ENCODE measurements at regions not wholly inside any gene's neighbourhood (a gene's known extent, or its start where the extent isn't known, plus 50 kb on each side); places are given as distances from the start of the nearest gene placed in this dataset.

DNA sequence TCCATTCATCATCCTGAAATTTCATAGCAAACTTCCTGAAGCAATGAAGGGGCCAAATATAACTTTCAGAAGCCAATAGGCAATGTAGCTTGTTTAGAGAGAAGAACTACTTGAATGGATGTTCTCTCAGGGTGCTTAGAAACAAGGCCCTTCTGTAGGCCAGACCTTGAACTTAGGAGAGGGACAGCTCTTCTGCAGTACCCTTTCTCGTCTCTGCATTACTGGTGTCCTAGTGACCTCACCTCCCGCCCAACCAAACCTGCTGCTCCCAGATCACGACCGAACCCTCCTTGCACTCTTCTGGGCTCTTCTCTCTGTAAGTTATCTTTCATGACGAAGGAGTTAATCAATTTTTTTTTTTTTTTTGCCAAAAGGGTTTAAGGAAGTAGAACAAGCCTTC lies 543.9 kb downstream of the TDRD15 start:
- Histone ChIP-seq H3K27me3 (no peaks in the 10 kb centered on the region), H3K27ac (no peak overlapping the region), H3K9me3 (no peaks in the 10 kb centered on the region), H3K36me3 (no peaks in the 10 kb centered on the region), H3K4me3 (no peak overlapping the region), H3K4me1 (no peaks in the 10 kb centered on the region)
- TF ChIP-seq POLR2AphosphoS5 (IDR thresholded peaks at IDR 0.05; ENCODE audit: insufficient read depth in 1 of 2, low read depth in 1 of 2) (no peak), POLR2A (IDR thresholded peaks at IDR 0.05) (no peak)
- TF ChIP-seq, protein P1, sequence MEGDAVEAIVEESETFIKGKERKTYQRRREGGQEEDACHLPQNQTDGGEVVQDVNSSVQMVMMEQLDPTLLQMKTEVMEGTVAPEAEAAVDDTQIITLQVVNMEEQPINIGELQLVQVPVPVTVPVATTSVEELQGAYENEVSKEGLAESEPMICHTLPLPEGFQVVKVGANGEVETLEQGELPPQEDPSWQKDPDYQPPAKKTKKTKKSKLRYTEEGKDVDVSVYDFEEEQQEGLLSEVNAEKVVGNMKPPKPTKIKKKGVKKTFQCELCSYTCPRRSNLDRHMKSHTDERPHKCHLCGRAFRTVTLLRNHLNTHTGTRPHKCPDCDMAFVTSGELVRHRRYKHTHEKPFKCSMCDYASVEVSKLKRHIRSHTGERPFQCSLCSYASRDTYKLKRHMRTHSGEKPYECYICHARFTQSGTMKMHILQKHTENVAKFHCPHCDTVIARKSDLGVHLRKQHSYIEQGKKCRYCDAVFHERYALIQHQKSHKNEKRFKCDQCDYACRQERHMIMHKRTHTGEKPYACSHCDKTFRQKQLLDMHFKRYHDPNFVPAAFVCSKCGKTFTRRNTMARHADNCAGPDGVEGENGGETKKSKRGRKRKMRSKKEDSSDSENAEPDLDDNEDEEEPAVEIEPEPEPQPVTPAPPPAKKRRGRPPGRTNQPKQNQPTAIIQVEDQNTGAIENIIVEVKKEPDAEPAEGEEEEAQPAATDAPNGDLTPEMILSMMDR (IDR thresholded peaks at IDR 0.05) = no peak
- intact Hi-C loops (cut with DNase I) = no loop called here
- no peak for DNase-seq (ENCODE audit: extremely low spot score in 2 of 2)

DNA sequence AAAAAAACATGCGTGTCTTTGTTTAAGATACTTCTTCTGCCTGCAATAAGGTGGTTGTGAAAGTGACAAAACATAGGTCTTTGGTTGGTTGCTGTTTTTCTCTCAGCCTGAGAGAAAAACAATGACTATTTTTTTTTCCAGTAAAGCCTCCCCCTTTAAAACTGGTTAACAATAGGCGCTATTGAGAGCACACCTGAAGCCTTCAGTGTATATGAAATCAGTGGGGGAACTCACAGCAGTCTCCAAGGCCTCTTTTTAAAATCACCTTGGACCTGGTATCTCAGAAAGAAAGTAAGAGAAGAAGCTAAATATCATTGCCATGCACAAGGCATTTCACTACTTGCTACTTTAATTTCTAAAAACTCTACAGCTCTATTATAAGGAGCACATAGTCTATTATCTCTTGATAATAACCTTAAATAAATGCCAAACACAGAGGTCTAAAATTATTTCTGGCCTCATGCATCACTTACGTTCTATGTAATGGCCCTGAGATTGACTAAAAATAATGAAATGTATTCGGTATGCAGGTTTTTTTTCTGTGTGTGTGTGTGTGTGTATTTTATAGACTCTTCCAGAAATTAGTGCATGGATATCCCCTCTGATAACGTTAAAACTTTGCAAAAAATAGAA lies 544.4 kb downstream of the TDRD15 start:
- TF ChIP-seq POLR2AphosphoS5 (IDR thresholded peaks at IDR 0.05; ENCODE audit: insufficient read depth in 1 of 2, low read depth in 1 of 2) = no peak
- no peak for TF ChIP-seq POLR2A (IDR thresholded peaks at IDR 0.05)
- TF ChIP-seq, protein P1 (IDR thresholded peaks at IDR 0.05) = no peak
- intact Hi-C loops (cut with DNase I) = no loop called here
- no peaks in the 10 kb centered on the region for H3K36me3 ChIP-seq
- H3K4me1 ChIP-seq = no peaks in the 10 kb centered on the region
- no peaks in the 10 kb centered on the region for H3K27me3 ChIP-seq
- H3K27ac ChIP-seq = no peak overlapping the region
- H3K9me3 ChIP-seq = no peaks in the 10 kb centered on the region
- DNase-seq (ENCODE audit: extremely low spot score in 2 of 2) = no peak
- H3K4me3 ChIP-seq = no peak overlapping the region

- Histone ChIP-seq H3K4me3 (no peak overlapping the region), H3K9me3 (no peaks in the 10 kb centered on the region), H3K4me1 (no peaks in the 10 kb centered on the region), H3K27me3 (no peaks in the 10 kb centered on the region), H3K27ac (no peak overlapping the region), H3K36me3 (no peaks in the 10 kb centered on the region)
- no peak for DNase-seq (ENCODE audit: extremely low spot score in 2 of 2)
- intact Hi-C loops (cut with DNase I) = no loop called here
- TF ChIP-seq POLR2A (IDR thresholded peaks at IDR 0.05) (no peak), POLR2AphosphoS5 (IDR thresholded peaks at IDR 0.05; ENCODE audit: insufficient read depth in 1 of 2, low read depth in 1 of 2) (no peak)
- TF ChIP-seq, protein P1 (IDR thresholded peaks at IDR 0.05) = no peak
These were observed 552.3 kb downstream of the TDRD15 start for GRCh38 chr2:21676041-21676440.

GRCh38 chr2:21676676-21677075 lies 552.9 kb downstream of the TDRD15 start:
- H3K27me3 ChIP-seq = no peaks in the 10 kb centered on the region
- intact Hi-C loops (cut with DNase I) = no loop called here
- no peak for TF ChIP-seq POLR2A (IDR thresholded peaks at IDR 0.05)
- TF ChIP-seq POLR2AphosphoS5 (IDR thresholded peaks at IDR 0.05; ENCODE audit: insufficient read depth in 1 of 2, low read depth in 1 of 2) = no peak
- TF ChIP-seq, protein P1 (IDR thresholded peaks at IDR 0.05) = no peak
- H3K4me1 ChIP-seq = no peaks in the 10 kb centered on the region
- H3K4me3 ChIP-seq = no peak overlapping the region
- no peaks in the 10 kb centered on the region for H3K9me3 ChIP-seq
- no peak for DNase-seq (ENCODE audit: extremely low spot score in 2 of 2)
- no peaks in the 10 kb centered on the region for H3K36me3 ChIP-seq
- H3K27ac ChIP-seq = no peak overlapping the region

DNA sequence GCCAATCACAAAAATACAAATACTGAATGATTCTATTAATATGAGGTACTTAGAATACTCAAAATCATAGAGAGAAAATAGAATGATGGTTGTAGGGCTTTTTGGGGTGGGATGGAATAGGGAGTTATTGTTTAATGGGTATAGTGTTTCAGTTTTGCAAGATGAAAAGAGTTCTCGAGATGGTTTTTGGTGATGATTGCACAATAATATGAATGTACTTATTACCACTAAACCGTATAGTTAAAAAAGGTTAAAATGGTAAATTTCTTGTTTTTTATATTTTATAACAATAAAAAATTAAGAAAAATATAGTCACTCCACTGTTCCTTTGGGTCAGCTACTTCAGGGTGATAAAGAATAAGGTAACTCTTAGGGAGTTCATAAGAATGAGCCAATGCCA lies 560.1 kb downstream of the TDRD15 start:
- Histone ChIP-seq H3K36me3 (no peaks in the 10 kb centered on the region), H3K27me3 (no peaks in the 10 kb centered on the region), H3K9me3 (no peaks in the 10 kb centered on the region), H3K4me1 (no peaks in the 10 kb centered on the region), H3K27ac (no peak overlapping the region), H3K4me3 (no peak overlapping the region)
- intact Hi-C loops (cut with DNase I) = no loop called here
- DNase-seq (ENCODE audit: extremely low spot score in 2 of 2) = no peak
- TF ChIP-seq POLR2A (IDR thresholded peaks at IDR 0.05) = no peak
- no peak for TF ChIP-seq POLR2AphosphoS5 (IDR thresholded peaks at IDR 0.05; ENCODE audit: insufficient read depth in 1 of 2, low read depth in 1 of 2)
- TF ChIP-seq, protein P1 (IDR thresholded peaks at IDR 0.05) = no peak

Data from vagina (tissue), 2 donors.